ENCODE measurements at regions not wholly inside any gene's neighbourhood (a gene's known extent, or its start where the extent isn't known, plus 50 kb on each side); places are given as distances from the start of the nearest gene placed in this dataset.

DNA sequence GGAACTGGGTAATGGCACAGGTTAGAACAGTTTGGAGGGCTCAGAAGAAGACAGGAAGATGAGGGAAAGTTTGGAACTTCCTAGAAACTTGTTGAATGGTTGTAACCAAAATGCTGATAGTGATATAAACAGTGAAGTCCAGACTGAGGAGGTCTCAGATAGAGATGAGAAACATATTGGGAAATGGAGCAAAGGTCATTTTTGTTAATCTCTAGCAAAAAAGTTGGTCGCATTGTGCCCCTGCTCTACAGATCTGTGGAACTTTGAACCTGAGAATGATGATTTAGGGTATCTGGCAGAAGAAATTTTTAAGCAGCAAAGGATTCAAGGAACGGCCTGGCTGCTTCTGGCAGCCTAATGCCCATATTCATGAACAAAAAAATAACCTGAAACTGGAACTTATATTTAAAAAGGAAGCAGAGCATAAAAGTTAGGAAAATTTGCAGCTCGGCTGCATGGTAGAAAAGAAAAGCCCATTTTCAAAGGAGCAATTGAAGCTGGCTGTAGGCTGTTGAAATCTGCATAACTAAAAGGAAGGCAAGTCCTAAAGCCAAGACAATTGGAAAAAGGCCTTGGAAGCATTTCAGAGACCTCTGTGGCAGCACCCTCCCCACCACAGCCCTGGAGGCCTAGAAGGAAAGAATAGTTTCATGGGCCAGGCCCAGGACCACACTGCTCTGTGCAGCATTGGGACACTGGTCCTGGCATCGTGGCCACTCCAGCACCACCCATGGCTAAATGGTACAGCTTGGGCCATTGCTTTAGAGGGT is 182.6 kb upstream of the CD96 start:
- DNase-seq = no peak

DNA sequence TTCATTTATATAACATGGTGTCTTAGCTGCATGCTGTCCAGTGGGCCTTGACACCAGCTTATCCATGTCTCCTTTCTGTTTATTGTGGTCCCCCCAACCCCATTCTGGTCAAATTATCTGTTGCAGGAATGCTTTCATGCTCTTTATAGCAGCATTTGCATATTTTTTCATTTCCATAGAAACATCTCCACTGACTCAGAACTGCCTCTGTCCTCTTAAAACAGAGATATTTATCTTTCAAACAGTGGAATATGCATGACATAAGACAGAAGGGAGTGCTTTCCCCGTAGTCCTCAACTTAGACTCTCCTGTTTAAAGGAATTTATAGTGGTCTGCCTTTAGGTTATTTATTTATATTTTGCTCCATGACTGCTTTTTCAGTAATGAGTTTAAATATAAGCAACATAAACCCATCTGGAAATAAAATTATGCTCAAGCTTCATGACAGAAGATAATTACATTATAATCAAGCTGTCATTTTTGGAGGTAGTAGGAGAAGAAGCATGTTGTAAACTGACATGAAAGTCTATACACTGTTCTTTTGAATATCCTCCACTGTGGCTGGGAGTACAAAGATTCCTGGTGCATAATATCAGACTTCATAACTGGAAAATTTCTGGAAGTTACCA is 179.5 kb upstream of the CD96 start:
- DNase-seq = no peak

DNA sequence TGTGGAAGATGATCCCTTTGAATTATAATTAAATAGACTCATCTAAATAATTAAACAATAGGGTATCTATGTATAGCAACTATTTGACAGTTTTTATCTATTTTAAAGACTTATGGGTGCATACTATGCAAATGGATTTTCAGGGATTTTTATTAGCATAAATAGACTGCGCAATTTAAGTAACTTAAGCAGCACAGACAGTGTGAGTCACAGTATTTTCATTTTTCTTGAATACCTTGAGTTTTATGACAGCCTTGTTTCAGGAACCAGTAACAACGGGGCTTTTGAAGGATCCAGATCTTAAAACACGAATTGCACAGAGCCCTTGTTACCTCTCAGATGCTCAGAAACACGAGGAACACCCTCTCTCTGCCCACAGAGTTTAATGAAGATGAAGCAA is 175.5 kb upstream of the CD96 start:
- DNase-seq = no peak

DNA sequence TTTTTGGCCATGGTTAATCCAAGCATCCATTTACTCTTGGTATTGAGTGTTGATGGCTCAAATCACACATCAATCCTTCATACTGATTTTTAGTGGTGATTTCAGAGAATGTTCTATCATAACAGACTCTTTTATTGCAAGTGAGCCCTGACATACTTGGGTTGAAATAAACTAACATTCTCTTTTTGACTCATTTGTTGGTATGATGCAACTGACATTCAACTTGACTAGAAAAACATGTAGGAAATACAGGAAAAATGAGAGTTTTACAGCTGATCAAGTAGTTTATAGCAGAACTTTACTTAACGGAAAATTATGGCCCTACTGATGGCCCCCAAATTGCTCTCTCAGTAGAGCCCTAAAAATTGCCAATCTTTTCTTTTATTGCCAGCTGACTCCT is 173.9 kb upstream of the CD96 start:
- no peak for DNase-seq

GRCh38 chr3:111369958-111370357 is 172.0 kb upstream of the CD96 start:
- no peak for DNase-seq

GRCh38 chr3:111373239-111373638 is 168.8 kb upstream of the CD96 start:
- DNase-seq = no peak

DNA sequence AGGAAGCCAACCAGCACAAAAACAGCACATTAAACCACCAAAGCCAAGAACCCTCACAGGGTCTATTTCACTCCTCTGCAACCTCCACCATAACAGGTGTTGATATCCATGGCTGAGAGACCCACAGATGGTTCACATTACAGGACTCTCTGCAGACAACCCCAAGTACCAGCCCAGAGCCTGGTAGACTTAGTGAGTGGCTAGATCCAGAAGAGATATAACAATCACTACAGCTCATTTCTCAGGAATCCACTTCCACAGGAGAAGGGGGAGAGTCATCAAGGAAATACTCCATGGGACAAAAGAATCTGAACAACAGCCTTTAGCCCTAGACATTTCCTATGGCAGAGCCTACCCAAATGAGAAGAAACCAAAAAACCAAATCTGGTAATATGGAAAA is 168.1 kb upstream of the CD96 start:
- no peak for DNase-seq

DNA sequence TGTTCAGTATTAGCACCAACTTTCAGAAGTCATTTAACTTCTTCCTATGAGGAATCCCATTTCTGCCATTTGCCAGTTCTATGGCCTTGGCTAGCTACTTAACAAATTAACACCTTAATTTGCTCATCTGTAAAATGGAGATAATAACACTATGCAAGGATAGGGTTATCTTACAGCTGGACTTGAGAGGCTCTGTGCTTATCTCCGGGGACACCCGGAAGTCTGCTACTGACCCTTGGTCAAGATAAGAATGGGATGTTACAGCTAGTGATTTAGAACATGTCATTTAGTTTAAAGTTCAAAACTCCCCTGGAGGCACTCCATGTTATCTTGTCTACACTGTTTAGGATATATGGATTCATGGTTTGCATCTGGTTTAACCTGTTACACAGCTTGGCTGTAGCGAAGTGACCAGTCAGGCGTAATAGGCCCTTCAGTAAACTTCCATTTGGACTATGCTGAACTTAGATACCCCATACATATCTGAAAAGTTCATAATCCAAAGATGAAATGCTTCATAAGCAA is 156.0 kb upstream of the CD96 start:
- DNase-seq = no peak

DNA sequence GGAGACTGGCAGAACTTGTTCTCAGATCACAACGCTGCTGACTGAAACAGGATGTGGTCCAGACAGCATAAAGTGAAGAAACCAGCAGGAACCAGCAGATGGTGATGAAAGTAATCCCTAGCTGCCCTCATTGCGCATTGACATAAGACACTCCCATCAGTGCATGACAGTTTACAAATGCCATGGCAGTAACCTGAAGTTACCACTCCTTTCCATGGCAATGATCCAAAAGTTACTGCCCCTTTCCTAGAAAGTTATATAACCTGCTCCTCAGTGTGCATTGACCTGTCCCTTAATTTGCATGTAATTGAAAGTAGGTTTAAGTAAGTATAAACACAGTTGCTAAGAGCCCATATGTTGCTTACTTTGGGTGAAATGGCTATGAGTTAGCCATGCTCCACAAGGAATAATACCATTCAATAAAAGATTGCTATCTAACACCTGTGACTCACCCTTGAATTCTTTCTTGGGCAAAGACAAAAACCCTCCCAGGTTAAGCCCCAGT is 149.1 kb upstream of the CD96 start:
- DNase-seq = no peak

- DNase-seq = no peak
These were observed 129.3 kb upstream of the CD96 start for GRCh38 chr3:111412656-111413055.

DNA sequence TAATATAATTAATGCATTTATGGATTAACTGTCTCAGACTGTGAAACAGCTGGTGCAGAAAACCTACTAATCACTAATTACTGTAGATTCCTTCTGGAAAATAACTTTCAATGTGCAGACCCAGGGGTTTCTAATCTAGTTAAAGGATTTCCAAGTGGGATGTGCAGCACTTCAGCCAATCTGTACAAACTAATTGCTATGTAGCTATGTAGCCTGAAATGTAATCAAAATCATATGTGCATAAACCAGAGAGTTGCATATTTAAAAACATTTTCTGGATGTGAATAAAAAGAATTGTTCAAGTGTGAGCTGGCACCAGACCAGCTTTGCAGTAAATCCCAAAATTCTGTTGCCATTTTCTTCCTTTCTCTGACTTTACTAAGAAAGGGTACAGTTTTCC is 127.5 kb upstream of the CD96 start:
- DNase-seq = no peak

DNA sequence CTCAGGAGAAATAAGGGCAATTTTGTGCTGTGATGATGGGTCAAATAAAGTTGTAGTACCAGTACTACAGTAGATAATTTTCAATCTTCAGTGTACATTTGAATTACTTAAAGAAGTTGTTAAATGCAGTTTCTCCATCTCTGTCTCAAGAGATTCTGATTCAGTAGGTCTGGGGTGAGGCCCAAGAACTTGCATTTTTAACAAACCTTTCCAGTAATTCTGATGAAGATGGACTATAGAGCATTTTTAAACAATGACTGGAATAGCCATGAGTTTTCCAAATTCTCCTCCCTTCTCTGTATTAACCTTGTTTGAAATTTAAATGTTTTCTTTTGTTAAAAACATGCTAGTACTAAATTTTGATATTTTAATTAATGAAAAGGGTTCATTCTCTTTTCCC is 127.0 kb upstream of the CD96 start:
- no peak for DNase-seq

DNA sequence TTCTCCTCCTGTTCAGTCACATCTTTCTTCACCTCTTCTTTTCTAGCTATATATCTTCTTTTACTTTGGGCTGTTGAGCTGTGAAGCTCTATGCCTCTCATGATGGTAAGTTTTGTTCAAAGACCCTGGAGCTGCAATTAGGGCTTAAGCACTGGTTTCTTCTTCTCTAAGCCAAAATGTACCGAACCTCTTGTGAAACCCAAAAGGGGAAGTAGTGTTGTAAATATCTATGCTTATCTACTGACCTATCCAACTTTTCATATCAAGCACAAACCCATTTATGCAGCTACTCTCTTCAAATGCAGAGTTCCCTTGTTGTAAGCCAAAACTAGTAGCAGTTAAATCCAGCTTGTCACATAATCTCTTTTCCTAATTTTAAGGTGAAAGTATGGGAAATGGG is 123.6 kb upstream of the CD96 start:
- DNase-seq = no peak

GRCh38 chr3:111428301-111428700 is 113.7 kb upstream of the CD96 start:
- no peak for DNase-seq

DNA sequence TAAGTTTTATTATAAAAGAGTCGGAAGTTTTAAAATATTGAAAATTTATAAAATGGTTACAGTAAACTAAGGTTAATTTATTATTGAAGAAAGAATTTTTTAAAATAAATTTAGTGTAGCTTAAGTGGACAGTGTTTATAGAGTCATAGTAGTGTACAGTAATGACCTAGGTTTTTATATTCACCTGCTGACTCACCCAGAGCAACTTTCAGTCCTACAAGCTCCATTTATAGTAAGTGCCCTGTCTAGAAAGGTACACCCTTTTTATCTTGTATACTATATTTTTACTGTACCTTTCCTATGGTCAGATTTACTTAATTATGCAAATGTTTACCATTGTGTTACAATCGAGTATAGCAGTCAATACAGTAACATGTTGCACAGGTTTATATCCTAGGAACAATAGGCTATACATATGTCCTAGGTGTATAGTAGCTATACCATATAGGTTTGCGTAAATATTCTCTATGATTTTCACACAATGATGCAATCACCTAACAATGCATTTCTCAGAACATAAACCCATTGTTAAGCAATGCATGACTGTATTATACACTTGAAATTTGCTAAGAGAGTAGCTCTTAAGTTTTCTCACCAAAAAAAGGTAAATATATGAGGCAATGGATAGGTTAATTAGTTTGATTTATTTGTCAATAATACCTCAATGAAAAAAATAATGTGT is 106.9 kb upstream of the CD96 start:
- no peak for DNase-seq

- DNase-seq = no peak
These were observed 103.7 kb upstream of the CD96 start for GRCh38 chr3:111438283-111438682.

DNA sequence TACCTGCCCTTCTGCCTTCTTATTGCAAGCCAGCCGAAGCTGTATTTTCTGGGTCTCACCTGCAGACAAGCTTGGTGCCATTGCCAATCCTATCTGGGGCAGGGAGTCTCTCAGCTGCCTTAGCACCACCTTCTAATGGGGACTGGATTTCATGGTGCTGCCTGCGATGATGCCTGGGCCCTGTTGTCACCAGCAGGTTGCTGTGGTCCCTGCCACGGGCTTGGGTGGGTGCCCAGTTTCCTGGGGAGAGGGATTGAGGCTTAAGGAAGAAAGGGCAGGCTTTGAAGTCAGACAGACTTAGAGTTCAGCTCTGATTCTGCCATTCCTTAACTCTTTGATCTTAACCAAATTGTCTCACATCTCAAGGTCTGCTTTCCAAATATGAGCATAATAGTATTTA is 87.4 kb upstream of the CD96 start:
- DNase-seq = no peak

DNA sequence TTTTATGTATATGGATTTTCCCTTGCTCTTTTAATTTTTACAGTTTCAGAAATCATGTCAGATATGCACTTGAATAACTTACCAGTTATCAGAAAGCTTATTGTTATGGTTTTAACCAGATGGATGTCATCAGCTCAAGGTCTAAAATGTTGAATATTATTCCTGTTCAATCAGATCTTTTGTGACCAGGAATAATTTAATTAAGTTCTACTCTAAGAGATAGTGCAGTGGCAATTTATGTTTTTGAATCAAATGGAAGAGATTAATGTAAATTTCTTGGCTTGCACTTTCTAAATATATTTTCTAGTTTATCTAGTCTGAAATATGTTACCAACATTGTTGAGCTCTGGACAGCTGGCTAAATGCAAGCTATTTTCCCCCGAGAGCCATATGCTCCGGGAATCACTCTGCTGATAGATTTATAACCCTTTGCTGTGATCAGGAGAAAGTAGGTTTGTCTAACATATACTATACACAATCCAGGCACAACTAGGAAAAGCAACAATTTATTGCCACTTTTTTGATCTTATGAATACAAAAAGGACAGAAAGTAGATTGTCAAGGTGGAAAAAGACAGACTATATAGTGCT is 76.8 kb upstream of the CD96 start:
- no peak for DNase-seq

DNA sequence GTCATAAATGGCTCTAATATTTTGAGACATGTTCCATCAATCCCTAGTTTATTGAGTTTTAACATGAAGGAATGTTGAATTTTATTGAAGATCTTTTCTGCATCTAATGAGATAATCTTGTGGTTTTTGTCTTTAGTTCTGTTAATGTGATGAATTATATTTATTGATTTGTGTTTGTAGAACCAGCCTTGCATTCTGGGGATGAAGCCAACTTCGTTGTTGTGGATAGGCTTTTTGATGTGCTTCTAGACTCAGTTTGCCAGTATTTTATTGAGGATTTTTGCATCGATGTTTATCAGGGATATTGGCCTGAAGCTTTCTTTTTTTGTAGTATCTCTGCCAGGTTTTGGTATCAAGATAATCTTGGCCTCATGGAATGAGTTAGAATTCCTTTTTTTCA is 72.0 kb upstream of the CD96 start:
- no peak for DNase-seq

DNA sequence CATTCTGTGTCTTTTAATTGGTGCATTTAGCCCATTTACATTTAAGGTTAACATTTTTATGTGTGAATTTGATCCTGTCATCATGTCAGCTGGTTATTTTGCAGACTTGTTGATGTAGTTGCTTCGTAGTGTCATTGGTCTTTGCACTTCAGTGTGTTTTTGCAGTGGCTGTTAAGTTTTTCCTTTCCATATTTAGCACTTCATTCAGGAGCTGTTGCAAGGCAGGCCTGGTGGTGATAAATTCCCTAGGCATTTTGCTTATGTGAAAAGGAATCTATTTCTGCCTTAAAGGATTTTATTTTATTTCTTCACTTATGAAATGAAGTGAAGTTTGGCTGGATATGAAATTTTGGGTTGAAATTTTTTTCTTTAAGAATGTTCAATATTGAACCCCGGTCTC is 70.2 kb upstream of the CD96 start:
- DNase-seq = no peak

DNA sequence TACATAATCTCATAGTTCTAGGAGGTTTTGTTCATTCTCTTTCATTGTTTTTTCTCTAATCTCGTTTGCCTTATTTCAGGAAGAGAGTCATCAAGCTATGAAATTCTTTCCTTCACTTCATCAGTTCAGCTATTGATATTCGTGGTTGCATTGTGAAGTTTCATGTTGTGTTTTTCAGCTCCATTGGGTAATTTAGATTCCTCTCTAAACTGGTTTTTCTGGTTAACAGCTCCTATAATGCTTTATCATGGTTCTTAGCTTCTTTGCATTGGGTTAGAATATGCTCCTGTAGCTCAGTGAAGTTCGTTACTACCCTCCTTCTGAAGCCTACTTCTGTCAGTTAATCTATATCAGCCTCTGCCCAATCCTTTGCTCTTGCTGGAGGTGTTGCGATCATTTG is 69.4 kb upstream of the CD96 start:
- no peak for DNase-seq

GRCh38 chr3:111473550-111473949 is 68.4 kb upstream of the CD96 start:
- no peak for DNase-seq

- DNase-seq = no peak
These were observed 65.3 kb upstream of the CD96 start for GRCh38 chr3:111476701-111477100.
